ENCODE measurements at regions not wholly inside any gene's neighbourhood (a gene's known extent, or its start where the extent isn't known, plus 50 kb on each side); places are given as distances from the start of the nearest gene placed in this dataset.

DNA sequence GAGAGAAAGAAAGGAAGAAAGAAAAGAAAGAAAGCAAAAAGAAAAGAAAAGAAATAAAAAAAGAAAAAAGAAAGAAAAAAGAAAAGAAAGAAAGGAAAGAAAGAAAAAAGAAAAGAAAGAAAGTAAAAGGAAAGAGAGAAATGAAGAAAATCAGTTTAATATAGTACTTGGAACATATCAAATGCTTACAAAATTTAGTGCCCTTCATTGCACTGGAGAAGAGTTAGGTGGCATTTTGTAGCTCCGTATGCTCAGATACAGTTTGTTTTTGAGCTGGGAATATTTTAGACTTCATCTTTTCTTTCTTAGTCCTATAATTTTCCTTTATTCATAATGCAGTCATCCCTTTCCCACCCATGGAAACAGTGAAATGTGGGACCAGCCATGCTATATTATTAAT is 56.2 kb upstream of the APP start:
- CTCF ChIA-PET, result no interaction called here
- H3K9me3 ChIP-seq (ENCODE audit: control insufficient read depth, insufficient read depth, low read depth, low read length), result no peaks in the 10 kb centered on the region
- no peak overlapping the region for H3K27ac ChIP-seq (ENCODE audit: extremely low read depth, low read depth, low read length)
- TF ChIP-seq BCL11B (tag by site-specific recombination; IDR thresholded peaks at IDR 0.05; ENCODE audit: low read depth), result no peak
- TF ChIP-seq ZNF501 (tag by site-specific recombination; IDR thresholded peaks at IDR 0.05), result no peak
- peak; percentile 63 for TF ChIP-seq PRDM1 (tag by site-specific recombination; IDR thresholded peaks at IDR 0.05)
- TF ChIP-seq YY2 (tag by site-specific recombination; IDR thresholded peaks at IDR 0.05), result no peak
- no peak overlapping the region for H3K4me3 ChIP-seq (ENCODE audit: low read depth, low read length)
- POLR2A ChIA-PET, result no interaction called here
- no peaks in the 10 kb centered on the region for H3K4me1 ChIP-seq (ENCODE audit: control insufficient read depth, insufficient read depth, low read length)
- no peaks in the 10 kb centered on the region for H3K36me3 ChIP-seq (ENCODE audit: control insufficient read depth in 2 of 2, insufficient read depth in 1 of 2, low read length in 2 of 2)

DNA sequence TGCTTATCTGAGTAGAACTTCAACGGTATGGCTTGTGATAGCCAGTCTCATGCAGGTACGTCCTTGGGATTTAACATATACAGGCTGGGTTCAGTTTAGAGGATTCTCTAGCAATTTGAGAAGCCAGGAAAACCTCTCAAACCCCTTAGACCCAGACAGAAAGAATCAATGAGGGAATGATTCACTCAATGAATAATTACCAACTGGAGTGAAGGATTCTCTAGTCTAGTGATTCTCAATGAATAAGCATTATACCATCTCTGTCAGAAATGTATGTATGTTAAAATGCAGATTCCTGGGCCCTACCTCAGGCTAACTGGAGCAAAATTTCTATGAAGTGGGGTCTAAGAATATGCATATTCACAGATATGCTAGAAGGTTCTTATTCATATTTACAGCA is 54.5 kb upstream of the APP start:
- H3K4me1 ChIP-seq (ENCODE audit: control insufficient read depth, insufficient read depth, low read length), result no peaks in the 10 kb centered on the region
- H3K9me3 ChIP-seq (ENCODE audit: control insufficient read depth, insufficient read depth, low read depth, low read length), result no peaks in the 10 kb centered on the region
- POLR2A ChIA-PET, result no interaction called here
- no peaks in the 10 kb centered on the region for H3K36me3 ChIP-seq (ENCODE audit: control insufficient read depth in 2 of 2, insufficient read depth in 1 of 2, low read length in 2 of 2)
- CTCF ChIA-PET, result interaction anchor here (0.6 to 1.2 kb wide), 2 partner anchors 100 to 425 kb away, joined by 4 read pairs; no protein-coding TSS in a partner anchor
- no peak overlapping the region for H3K4me3 ChIP-seq (ENCODE audit: low read depth, low read length)
- no peak for TF ChIP-seq KLF7 (tag by site-specific recombination; IDR thresholded peaks at IDR 0.05; ENCODE audit: borderline replicate concordance)
- TF ChIP-seq ZFP3 (tag by site-specific recombination; IDR thresholded peaks at IDR 0.05; ENCODE audit: low read depth), result no peak
- TF ChIP-seq ZNF169 (tag by site-specific recombination; IDR thresholded peaks at IDR 0.05), result no peak
- TF ChIP-seq, protein P1, sequence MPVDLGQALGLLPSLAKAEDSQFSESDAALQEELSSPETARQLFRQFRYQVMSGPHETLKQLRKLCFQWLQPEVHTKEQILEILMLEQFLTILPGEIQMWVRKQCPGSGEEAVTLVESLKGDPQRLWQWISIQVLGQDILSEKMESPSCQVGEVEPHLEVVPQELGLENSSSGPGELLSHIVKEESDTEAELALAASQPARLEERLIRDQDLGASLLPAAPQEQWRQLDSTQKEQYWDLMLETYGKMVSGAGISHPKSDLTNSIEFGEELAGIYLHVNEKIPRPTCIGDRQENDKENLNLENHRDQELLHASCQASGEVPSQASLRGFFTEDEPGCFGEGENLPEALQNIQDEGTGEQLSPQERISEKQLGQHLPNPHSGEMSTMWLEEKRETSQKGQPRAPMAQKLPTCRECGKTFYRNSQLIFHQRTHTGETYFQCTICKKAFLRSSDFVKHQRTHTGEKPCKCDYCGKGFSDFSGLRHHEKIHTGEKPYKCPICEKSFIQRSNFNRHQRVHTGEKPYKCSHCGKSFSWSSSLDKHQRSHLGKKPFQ (tag by site-specific recombination; IDR thresholded peaks at IDR 0.05), result no peak
- no peak for TF ChIP-seq ZSCAN23 (tag by site-specific recombination; IDR thresholded peaks at IDR 0.05)
- no peak for TF ChIP-seq ZNF324 (tag by site-specific recombination; IDR thresholded peaks at IDR 0.05)
- TF ChIP-seq ZNF311 (tag by site-specific recombination; IDR thresholded peaks at IDR 0.05; ENCODE audit: borderline replicate concordance), result no peak
- TF ChIP-seq, protein P2, sequence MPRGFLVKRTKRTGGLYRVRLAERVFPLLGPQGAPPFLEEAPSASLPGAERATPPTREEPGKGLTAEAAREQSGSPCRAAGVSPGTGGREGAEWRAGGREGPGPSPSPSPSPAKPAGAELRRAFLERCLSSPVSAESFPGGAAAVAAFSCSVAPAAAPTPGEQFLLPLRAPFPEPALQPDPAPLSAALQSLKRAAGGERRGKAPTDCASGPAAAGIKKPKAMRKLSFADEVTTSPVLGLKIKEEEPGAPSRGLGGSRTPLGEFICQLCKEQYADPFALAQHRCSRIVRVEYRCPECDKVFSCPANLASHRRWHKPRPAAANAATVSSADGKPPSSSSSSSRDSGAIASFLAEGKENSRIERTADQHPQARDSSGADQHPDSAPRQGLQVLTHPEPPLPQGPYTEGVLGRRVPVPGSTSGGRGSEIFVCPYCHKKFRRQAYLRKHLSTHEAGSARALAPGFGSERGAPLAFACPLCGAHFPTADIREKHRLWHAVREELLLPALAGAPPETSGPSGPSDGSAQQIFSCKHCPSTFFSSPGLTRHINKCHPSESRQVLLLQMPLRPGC (tag by site-specific recombination; IDR thresholded peaks at IDR 0.05), result no peak
- TF ChIP-seq ZNF433 (tag by site-specific recombination; IDR thresholded peaks at IDR 0.05; ENCODE audit: low read depth), result no peak
- no peak for TF ChIP-seq ZNF248 (tag by site-specific recombination; IDR thresholded peaks at IDR 0.05)
- no peak overlapping the region for H3K27ac ChIP-seq (ENCODE audit: extremely low read depth, low read depth, low read length)

DNA sequence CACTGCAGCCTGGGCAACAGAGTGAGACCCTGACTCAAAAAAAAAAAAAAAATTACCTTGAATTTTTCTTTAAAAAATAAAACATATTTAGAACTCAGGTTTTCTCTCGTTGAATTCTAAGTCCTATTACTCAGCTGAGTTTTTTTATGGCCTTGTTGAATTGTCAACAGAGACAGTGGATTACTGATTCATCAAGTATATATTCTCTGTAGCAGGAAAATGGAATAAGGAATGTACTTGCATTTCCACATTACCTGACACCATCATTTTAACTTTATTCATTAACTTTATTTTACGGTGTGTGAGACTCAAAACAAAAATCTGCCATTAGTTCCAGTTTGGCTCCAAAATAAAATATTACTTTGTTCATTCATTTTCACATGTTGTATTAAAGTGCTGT is 53.8 kb upstream of the APP start:
- Histone ChIP-seq H3K9me3 (ENCODE audit: control insufficient read depth, insufficient read depth, low read depth, low read length) (no peaks in the 10 kb centered on the region), H3K4me1 (ENCODE audit: control insufficient read depth, insufficient read depth, low read length) (no peaks in the 10 kb centered on the region), H3K27ac (ENCODE audit: extremely low read depth, low read depth, low read length) (no peak overlapping the region), H3K4me3 (ENCODE audit: low read depth, low read length) (no peak overlapping the region), H3K36me3 (ENCODE audit: control insufficient read depth in 2 of 2, insufficient read depth in 1 of 2, low read length in 2 of 2) (no peaks in the 10 kb centered on the region)
- TF ChIP-seq ZNF2 (tag by site-specific recombination; IDR thresholded peaks at IDR 0.05) (no peak), ZNF132 (tag by site-specific recombination; IDR thresholded peaks at IDR 0.05; ENCODE audit: borderline replicate concordance) (no peak), ZNF501 (tag by site-specific recombination; IDR thresholded peaks at IDR 0.05) (no peak)
- TF ChIP-seq, protein P2 (tag by site-specific recombination; IDR thresholded peaks at IDR 0.05), result no peak
- CTCF ChIA-PET, result interaction anchor here (0.6 to 1.2 kb wide), 3 partner anchors 100 to 424 kb away, joined by 4 read pairs; no protein-coding TSS in a partner anchor
- POLR2A ChIA-PET, result no interaction called here
